HepG2 (cell line): ENCODE measurements at regions not wholly inside any gene's neighbourhood (a gene's known extent, or its start where the extent isn't known, plus 50 kb on each side); places are given as distances from the start of the nearest gene placed in this dataset.
"Not testable (repeated sequence)": the region's sequence is repeated elsewhere in the genome, so short reads cannot be mapped to it uniquely, and the experiment has no call there.

ENCODE experiments used
- ATAC-seq: fragments of 200-7000 bp; cut with Tn5 transposase; 3 replicates; pipeline ENCODE4 v1.9.1; 2020; ENCODE audit warnings: mild to moderate bottlenecking, moderate library complexity
- BruUV-seq: library from RNA; stranded (reverse); fragments of 400-500 nt; replicated peaks from 2 replicates; lab custom pipeline; 2021; lab: Mats Ljungman, UMichigan
- CTCF ChIA-PET: fragments of 300-600 bp; formaldehyde crosslinking; extraction: SDS; loops from one replicate; lab custom pipeline; 2021; ENCODE audit warnings: low total read pairs, inconsistent platforms, low intra/inter-chr PET ratio; lab: Yijun Ruan, JAX
- POLR2A ChIA-PET: fragments of 350-600 bp; sonication (Branson Sonifier 250); formaldehyde crosslinking; loops from one replicate; lab custom pipeline; 2020; ENCODE audit warnings: antibody characterized with exemption, inconsistent platforms; lab: Yijun Ruan, JAX
- DNase-seq: peaks from one replicate; pipeline ENCODE4 v3.0.0-alpha.2; 2015; ENCODE audit warnings: low spot score
- FAIRE-seq: peaks from 3 replicates; lab custom pipeline; 2011; peaks lifted over from hg19 to GRCh38; lab: Jason Lieb, UNC
- H2AFZ ChIP-seq: one replicate; pipeline ENCODE4 v1.6.1; 2011; ENCODE audit warnings: low read length, inconsistent platforms
- H3K27ac ChIP-seq: fragments of 300-600 bp; 3 replicates; pipeline ENCODE4 v1.8.0; 2011; ENCODE audit warnings: mixed run types, mild to moderate bottlenecking, mixed read lengths, low read length, inconsistent platforms; ENCODE audit not compliant: insufficient read depth; ENCODE audit errors: extremely low read length
- H3K27me3 ChIP-seq, 2 experiments: fragments of 200-600 bp in 1 of 2; 2 replicates in 1 of 2; 3 replicates in 1 of 2; pipeline versions ENCODE4 v1.6.0 to v1.8.0; 2011; ENCODE audit warnings: low read length in 2 of 2, mild to moderate bottlenecking in 2 of 2, moderate library complexity in 2 of 2, inconsistent platforms in 1 of 2; ENCODE audit not compliant: insufficient read depth in 2 of 2, control insufficient read depth in 1 of 2
- H3K36me3 ChIP-seq, 2 experiments: fragments of 200-600 bp in 1 of 2; replicated peaks in 1 of 2; 2 replicates in 1 of 2; 3 replicates in 1 of 2; pipeline versions ENCODE4 v1.5.1 to v1.8.0; 2011; ENCODE audit warnings: low read length in 2 of 2, inconsistent platforms in 1 of 2; ENCODE audit not compliant: insufficient read depth in 2 of 2, control insufficient read depth in 1 of 2
- H3K4me1 ChIP-seq: 2 replicates; pipeline ENCODE4 v1.5.1; 2012; ENCODE audit warnings: low read length, inconsistent platforms; ENCODE audit not compliant: insufficient read depth
- H3K4me2 ChIP-seq: 2 replicates; pipeline ENCODE4 v1.6.0; 2011; ENCODE audit warnings: low read depth, low read length, inconsistent platforms
- H3K4me3 ChIP-seq, 3 experiments: fragments of 200-600 bp in 1 of 3; sonication (generic), shearing (Covaris generic) in 1 of 3; replicated peaks in 1 of 3; 2 replicates each; pipeline ENCODE4 v1.5.1; 2011 to 2016; ENCODE audit warnings: low read length in 3 of 3, inconsistent platforms in 2 of 3, low read depth in 2 of 3, mild to moderate bottlenecking in 2 of 3, control low read depth in 1 of 3, mixed read lengths in 1 of 3; ENCODE audit not compliant: insufficient read depth in 1 of 3
- H3K79me2 ChIP-seq: one replicate; pipeline ENCODE4 v1.6.1; 2011; ENCODE audit warnings: low read length, inconsistent platforms; ENCODE audit not compliant: insufficient read depth
- H3K9ac ChIP-seq: 2 replicates; pipeline ENCODE4 v1.6.0; 2011; ENCODE audit warnings: mild to moderate bottlenecking, low read depth, low read length, inconsistent platforms; ENCODE audit not compliant: insufficient read depth
- H3K9me3 ChIP-seq: 2 replicates; pipeline ENCODE4 v1.5.1; 2012; ENCODE audit warnings: mild to moderate bottlenecking, low read length
- H4K20me1 ChIP-seq: 2 replicates; pipeline ENCODE4 v1.6.0; 2011; ENCODE audit warnings: inconsistent platforms, mild to moderate bottlenecking, low read length, moderate library complexity; ENCODE audit not compliant: insufficient read depth
- HNRNPH1 ChIP-seq: fragments of 200-400 bp; formaldehyde crosslinking; optimal IDR thresholded peaks from 2 replicates; pipeline ENCODE3; 2017; ENCODE audit warnings: mild to moderate bottlenecking, low read depth, low read length
- MAFF ChIP-seq: IDR thresholded peaks from 2 replicates; pipeline ENCODE4 v1.6.1; 2011; ENCODE audit warnings: low read depth, low read length, improper control_type of control experiment
- MAFK ChIP-seq, 2 experiments: IDR thresholded peaks in 1 of 2; conservative IDR thresholded peaks in 1 of 2; 2 replicates each; pipeline ENCODE4 v1.6.1; 2011; ENCODE audit warnings: improper control_type of control experiment in 2 of 2, low read length in 2 of 2
- NR2F2 ChIP-seq: IDR thresholded peaks from 2 replicates; pipeline ENCODE4 v1.6.1; 2012; ENCODE audit warnings: low read depth, inconsistent platforms, borderline replicate concordance
- STAT5B ChIP-seq: sonication (generic); formaldehyde crosslinking; IDR thresholded peaks from 2 replicates; pipeline ENCODE4 v1.4.0; 2020; ENCODE audit warnings: missing genetic modification reagents
- ZNF484 ChIP-seq: sonication (generic); formaldehyde crosslinking; IDR thresholded peaks from 2 replicates; pipeline ENCODE4 v1.5.1; 2020; ENCODE audit warnings: mild to moderate bottlenecking, low read depth, missing genetic modification reagents, borderline replicate concordance
- ZNF775 ChIP-seq: sonication (generic); formaldehyde crosslinking; IDR thresholded peaks from 2 replicates; pipeline ENCODE4 v1.4.0; 2020; ENCODE audit warnings: missing genetic modification reagents, mild to moderate bottlenecking, moderate library complexity, borderline replicate concordance
- WGBS: methylation state at CpG from one replicate; pipeline ENCODE4 v1.1.6; 2017; ENCODE audit warnings: low lambda C conversion rate; 5-methylcytosine and 5-hydroxymethylcytosine counted together
- in situ Hi-C: cut with HindIII; loops from 2 replicates; pipeline ENCODE4 v1.10.0; 2017; ENCODE audit warnings: low pct_unique_long_range_greater_than_20kb; ENCODE audit not compliant: extremely low pct_ligation_motif_present
- intact Hi-C: fragments of 100-400 bp; cut with micrococcal nuclease; formaldehyde crosslinking; loops from one replicate; pipeline ENCODE4 v1.10.0; 2022; ENCODE audit not compliant: unreplicated experiment
- TF ChIP-seq, protein P1 (sequence below): sonication (generic); formaldehyde crosslinking; IDR thresholded peaks from 2 replicates; pipeline ENCODE4 v1.4.0; 2020; ENCODE audit warnings: mild to moderate bottlenecking, low read depth, missing genetic modification reagents
- TF ChIP-seq, protein P2 (sequence below): sonication (generic); formaldehyde crosslinking; IDR thresholded peaks from 2 replicates; pipeline ENCODE4 v1.4.0; 2020; ENCODE audit warnings: missing genetic modification reagents
- TF ChIP-seq, protein P3 (sequence below), 2 experiments: IDR thresholded peaks; 2 replicates each; pipeline ENCODE4 v1.6.1; 2011 to 2012; ENCODE audit warnings: low read length in 2 of 2, borderline replicate concordance in 1 of 2, low read depth in 1 of 2, mild to moderate bottlenecking in 1 of 2, moderate library complexity in 1 of 2

DNA sequence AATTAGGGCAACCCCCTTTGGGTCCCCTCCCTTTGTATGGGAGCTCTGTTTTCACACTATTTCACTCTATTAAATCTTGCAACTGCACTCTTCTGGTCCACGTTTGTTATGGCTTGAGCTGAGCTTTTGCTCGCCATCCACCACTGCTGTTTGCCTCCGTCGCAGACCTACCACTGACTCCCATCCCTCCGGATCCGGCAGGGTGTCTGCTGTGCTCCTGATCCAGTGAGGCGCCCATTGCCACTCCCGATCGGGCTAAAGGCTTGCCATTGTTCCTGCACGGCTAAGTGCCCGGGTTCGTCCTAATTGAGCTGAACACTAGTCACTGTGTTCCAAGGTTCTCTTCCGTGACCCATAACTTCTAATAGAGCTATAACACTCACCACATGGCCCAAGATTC lies 1424.7 kb downstream of the SLITRK1 start:
- WGBS = 33% methylated on average over 13 of the region's 13 CpGs
- in situ Hi-C loops, H3K27ac ChIP-seq, BruUV-seq, ATAC-seq, H3K9ac ChIP-seq, POLR2A ChIA-PET, intact Hi-C loops, H3K4me3 ChIP-seq, H3K27me3 ChIP-seq, H2AFZ ChIP-seq, H3K79me2 ChIP-seq, FAIRE-seq, H4K20me1 ChIP-seq, CTCF ChIA-PET, DNase-seq, H3K4me2 ChIP-seq, H3K36me3 ChIP-seq, H3K4me1 ChIP-seq: not testable (repeated sequence)
- H3K9me3 ChIP-seq = peaks cover 15% of the 10 kb centered on the region; the same call in 1 of the 2 replicates

DNA sequence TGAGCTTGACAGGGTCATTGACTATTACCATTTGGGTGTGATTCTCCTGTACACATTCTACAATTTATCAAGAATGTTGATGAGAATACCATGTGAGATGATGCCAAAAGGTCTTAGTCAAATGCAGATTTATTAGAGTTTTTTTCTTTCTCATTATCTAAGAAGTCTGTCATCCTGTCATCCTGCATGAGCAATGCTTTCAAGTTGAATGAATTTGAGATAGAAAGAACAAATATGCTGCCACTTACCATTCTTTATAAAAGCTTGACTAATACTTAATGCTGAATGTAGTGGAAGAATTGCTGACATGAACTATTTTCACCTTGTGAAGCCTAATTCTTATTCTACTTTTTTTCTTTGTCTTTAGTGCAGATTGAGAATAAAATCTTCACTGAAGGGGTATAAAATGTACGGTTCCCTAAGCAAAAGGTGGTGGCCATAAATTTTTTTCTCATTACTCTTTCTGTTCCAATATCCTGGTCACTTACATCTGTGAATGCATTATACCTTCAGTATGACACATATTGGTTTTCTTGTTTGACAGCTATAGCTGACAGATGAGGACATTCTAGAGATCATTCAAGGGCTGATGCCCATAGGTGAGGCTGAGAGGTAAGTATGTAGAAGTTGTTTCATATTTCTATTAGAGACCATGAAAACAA lies 1434.7 kb downstream of the SLITRK1 start:
- ATAC-seq = no peak
- H3K9me3 ChIP-seq = peaks cover 8% of the 10 kb centered on the region; the same call in 1 of the 2 replicates
- TF ChIP-seq ZNF484 (CRISPR knock-in tag) (no peak), MAFK (conservative IDR thresholded peaks at IDR 0.05 in 1 of 2, IDR thresholded peaks at IDR 0.05 in 1 of 2; ENCODE audit: low read length in 2 of 2) (peak; percentile 68 to 81), HNRNPH1 (no peak), STAT5B (CRISPR knock-in tag) (no peak), ZNF775 (CRISPR knock-in tag) (no peak), NR2F2 (no peak), MAFF (peak; percentile 75)
- TF ChIP-seq, protein P1, sequence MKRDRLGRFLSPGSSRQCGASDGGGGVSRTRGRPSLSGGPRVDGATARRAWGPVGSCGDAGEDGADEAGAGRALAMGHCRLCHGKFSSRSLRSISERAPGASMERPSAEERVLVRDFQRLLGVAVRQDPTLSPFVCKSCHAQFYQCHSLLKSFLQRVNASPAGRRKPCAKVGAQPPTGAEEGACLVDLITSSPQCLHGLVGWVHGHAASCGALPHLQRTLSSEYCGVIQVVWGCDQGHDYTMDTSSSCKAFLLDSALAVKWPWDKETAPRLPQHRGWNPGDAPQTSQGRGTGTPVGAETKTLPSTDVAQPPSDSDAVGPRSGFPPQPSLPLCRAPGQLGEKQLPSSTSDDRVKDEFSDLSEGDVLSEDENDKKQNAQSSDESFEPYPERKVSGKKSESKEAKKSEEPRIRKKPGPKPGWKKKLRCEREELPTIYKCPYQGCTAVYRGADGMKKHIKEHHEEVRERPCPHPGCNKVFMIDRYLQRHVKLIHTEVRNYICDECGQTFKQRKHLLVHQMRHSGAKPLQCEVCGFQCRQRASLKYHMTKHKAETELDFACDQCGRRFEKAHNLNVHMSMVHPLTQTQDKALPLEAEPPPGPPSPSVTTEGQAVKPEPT (CRISPR knock-in tag) = no peak
- TF ChIP-seq, protein P2, sequence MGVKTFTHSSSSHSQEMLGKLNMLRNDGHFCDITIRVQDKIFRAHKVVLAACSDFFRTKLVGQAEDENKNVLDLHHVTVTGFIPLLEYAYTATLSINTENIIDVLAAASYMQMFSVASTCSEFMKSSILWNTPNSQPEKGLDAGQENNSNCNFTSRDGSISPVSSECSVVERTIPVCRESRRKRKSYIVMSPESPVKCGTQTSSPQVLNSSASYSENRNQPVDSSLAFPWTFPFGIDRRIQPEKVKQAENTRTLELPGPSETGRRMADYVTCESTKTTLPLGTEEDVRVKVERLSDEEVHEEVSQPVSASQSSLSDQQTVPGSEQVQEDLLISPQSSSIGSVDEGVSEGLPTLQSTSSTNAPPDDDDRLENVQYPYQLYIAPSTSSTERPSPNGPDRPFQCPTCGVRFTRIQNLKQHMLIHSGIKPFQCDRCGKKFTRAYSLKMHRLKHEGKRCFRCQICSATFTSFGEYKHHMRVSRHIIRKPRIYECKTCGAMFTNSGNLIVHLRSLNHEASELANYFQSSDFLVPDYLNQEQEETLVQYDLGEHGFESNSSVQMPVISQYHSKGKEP (CRISPR knock-in tag) = no peak
- TF ChIP-seq, protein P3, sequence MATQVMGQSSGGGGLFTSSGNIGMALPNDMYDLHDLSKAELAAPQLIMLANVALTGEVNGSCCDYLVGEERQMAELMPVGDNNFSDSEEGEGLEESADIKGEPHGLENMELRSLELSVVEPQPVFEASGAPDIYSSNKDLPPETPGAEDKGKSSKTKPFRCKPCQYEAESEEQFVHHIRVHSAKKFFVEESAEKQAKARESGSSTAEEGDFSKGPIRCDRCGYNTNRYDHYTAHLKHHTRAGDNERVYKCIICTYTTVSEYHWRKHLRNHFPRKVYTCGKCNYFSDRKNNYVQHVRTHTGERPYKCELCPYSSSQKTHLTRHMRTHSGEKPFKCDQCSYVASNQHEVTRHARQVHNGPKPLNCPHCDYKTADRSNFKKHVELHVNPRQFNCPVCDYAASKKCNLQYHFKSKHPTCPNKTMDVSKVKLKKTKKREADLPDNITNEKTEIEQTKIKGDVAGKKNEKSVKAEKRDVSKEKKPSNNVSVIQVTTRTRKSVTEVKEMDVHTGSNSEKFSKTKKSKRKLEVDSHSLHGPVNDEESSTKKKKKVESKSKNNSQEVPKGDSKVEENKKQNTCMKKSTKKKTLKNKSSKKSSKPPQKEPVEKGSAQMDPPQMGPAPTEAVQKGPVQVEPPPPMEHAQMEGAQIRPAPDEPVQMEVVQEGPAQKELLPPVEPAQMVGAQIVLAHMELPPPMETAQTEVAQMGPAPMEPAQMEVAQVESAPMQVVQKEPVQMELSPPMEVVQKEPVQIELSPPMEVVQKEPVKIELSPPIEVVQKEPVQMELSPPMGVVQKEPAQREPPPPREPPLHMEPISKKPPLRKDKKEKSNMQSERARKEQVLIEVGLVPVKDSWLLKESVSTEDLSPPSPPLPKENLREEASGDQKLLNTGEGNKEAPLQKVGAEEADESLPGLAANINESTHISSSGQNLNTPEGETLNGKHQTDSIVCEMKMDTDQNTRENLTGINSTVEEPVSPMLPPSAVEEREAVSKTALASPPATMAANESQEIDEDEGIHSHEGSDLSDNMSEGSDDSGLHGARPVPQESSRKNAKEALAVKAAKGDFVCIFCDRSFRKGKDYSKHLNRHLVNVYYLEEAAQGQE (IDR thresholded peaks at IDR 0.05; ENCODE audit: borderline replicate concordance in 1 of 2, low read depth in 1 of 2, low read length in 2 of 2) = no peak
- WGBS = 0% methylated on average over 1 of the region's 1 CpG
- no peaks in the 10 kb centered on the region for H3K79me2 ChIP-seq
- intact Hi-C loops (no loop called here), in situ Hi-C loops (no loop called here)
- H3K4me2 ChIP-seq = no peak overlapping the region
- no peak overlapping the region for H3K4me3 ChIP-seq
- H3K27ac ChIP-seq = no peak overlapping the region
- H3K36me3 ChIP-seq = no peaks in the 10 kb centered on the region
- no peak overlapping the region for H2AFZ ChIP-seq
- H3K27me3 ChIP-seq = no peaks in the 10 kb centered on the region
- no peak for DNase-seq
- no peaks in the 10 kb centered on the region for H3K4me1 ChIP-seq
- H3K9ac ChIP-seq = no peak overlapping the region
- CTCF ChIA-PET = no interaction called here
- no peaks in the 10 kb centered on the region for H4K20me1 ChIP-seq
- POLR2A ChIA-PET = no interaction called here
- BruUV-seq = no TSS peak
- no peak for FAIRE-seq
